HG03520 (cell line): ENCODE measurements at regions not wholly inside any gene's neighbourhood (a gene's known extent, or its start where the extent isn't known, plus 50 kb on each side); places are given as distances from the start of the nearest gene placed in this dataset.
"Not testable (repeated sequence)": the region's sequence is repeated elsewhere in the genome, so short reads cannot be mapped to it uniquely, and the experiment has no call there.

ENCODE experiments used
- ATAC-seq: cut with Tn5 transposase; IDR thresholded peaks from one replicate; pipeline ENCODE4 v1.9.1; 2021; ENCODE audit warnings: mild to moderate bottlenecking, moderate library complexity; ENCODE audit not compliant: unreplicated experiment

DNA sequence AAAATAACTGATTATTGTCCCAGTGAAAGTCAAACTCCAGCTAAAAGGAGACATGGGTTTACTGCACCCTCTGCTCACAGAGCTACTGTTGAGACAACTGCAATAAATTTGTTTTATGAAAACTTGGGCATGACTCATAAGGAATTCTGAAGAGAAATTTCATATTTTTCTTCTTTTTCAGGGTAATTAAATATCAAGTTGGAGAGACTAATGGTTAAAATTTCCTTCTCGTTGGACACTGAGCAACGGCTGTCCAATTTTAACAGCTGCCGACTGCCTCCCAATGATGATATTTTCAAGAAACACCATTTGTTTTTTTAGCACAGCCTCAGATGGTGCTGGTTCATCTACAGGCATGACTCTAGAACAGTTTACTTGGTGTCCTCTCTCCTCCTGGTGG lies 259.2 kb upstream of the RGMB start:
- ATAC-seq, result no peak

DNA sequence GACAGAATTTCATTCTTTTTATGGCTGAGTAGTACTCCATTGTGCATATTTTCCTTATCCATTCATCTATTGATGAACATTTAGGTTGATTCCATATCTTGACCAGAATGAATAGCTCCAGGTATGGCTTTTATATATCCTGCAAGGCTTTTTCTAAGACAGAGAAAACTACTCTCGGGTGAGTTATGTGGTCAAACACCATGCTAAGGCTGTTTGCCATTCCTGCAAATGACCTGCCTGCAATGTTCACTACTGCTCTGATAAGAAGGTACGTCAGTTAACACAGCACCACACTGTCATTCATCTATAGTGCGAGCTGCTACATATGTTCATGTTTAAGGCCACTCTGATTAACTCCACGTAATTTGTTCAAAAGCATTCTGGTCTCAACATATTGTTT lies 256.8 kb upstream of the RGMB start:
- no peak for ATAC-seq

DNA sequence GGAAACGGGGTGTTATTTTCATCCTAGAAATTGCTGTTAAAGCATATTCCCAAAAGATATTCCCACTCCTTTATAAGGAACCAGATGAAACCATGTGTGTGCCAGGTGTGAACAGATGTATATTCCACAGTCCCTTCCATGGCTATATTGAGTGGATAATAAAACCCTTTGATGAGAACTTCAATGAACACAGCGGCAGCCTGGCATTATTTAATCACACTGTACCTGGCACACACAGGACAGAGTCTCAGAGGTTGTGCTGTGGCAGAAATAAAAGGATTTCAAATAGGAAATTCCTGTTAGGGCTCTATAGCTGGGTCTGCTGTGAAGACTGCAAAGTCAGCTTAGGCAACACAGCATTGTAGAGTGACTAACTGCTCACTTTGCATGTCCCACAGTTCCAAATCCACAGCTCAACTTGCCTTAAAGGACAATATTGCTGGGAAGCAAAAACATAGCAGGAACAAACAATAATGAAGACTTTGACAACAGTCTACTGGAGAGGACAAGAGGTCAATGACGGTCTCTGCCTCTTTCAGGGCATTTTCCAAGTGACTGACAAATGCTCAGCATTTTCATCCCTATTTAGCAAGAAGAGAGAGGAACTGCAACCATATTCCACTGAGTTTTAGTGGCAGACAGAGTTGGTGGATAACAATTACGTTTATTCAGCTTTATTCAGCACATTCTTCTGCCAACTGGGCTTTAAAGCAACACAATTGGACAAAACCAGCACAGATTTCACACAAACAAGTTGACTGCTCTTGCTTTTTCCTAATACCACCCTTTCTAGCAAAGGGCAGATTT lies 255.7 kb upstream of the RGMB start:
- ATAC-seq, result no peak

DNA sequence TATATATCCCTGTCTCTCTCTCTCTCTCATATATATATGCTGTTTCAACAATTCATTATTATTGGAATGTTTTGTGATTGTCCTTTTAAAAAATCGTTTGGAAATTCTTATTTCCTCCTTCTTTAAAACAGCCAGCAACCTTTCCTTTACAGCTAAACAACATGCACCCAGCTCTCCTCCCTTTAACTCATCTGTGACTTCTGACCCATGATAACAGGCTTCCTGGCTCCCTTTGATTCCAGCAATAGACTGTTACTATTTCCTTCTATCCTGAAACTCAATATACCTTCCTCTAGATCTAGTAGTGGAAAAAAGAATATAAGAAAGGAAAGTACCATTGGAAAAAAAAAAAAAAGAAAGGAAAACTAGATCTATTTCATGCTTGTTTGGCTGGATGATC lies 254.7 kb upstream of the RGMB start:
- ATAC-seq, result no peak

DNA sequence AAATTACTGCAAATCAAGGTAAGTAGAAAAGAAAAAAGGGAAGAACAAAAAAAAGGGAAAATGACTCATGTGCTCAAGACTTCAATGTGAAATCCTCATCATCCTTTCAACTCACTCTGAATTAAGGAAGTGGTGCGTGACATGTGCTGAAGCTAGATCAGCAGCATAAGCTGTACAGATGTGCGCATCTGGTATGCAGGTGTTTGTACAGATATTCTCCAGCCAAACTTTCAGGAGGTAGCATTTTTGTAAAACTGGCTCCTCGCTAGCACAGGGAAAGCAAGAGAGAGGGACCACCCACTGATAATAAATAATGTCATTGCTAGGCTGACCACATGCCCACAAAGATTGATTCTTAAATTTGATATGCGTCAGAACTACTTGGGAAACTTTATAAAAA lies 253.9 kb upstream of the RGMB start:
- ATAC-seq, result no peak

DNA sequence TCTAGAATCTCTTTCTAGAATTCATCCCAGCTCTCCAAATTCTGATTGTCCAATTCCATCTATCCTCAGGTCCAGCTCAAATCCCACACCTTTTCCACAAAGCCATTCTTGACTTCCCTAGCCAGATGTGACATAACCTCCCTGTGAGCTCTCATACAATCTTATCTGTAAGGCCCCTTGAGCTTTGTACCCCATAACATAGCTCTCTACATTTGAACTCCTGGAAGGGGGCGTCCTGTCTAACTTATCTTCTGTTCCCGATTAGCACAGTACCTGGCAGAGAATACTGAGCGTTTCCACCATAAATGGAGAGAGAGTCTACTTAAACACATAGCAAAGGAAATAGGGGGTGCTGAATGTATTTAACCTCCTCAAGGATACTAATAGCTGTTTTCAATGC lies 251.6 kb upstream of the RGMB start:
- ATAC-seq, result no peak

DNA sequence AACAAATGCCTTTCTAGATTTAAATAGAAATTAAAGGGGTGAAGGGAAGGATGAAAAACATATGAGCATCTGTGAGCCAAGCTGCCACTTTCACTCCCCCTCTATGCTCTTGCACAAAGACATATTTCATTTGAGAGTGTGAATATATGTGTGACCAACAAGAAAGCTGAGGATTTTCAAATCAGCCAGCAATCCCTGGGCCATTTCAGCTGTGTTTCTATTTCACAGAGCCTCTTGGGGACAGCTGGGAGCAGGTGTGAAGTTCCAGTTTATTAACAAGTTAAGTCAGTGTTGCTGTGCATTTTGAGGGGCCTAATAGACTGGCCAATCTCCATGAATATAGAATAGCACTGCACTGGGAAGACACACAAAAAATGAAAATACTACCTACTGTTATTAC lies 248.7 kb upstream of the RGMB start:
- no peak for ATAC-seq

DNA sequence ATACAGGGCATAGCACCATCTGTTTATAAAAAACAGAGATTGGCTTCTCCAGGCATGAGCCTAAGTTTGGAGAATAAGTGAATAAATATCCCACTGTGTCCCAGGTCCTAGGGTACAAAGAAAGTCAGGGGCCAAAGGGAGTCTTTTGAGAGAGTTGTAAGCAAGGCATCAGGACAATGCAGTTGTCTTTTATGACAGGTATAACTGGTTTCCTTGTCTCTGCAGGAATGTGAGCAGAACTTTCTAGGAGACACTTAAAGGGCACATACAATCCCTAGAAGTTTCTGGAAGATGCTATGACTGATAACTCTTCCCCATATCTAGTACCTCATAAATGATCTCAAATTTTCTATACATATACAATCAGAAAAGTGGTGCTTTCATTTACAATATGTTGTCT lies 245.6 kb upstream of the RGMB start:
- no peak for ATAC-seq

DNA sequence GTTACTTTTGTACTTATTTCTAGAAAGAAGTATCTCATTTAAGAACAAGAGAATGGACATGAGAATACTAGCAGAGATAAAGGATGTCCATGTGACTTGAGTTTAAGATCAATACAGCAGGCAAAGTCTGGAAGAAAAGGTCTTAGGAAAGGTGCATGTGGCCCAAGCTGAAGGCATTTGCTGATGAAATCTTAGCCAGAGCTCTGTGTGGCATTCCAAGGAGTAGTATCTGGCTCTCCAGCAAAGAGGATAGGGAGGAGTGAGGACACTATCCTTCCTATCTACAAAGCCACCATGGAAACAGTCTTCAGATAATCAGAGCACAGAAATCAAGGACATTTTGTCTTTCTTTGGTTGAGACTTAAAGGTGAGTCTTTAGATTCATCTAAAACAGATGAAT lies 244.1 kb upstream of the RGMB start:
- no peak for ATAC-seq

DNA sequence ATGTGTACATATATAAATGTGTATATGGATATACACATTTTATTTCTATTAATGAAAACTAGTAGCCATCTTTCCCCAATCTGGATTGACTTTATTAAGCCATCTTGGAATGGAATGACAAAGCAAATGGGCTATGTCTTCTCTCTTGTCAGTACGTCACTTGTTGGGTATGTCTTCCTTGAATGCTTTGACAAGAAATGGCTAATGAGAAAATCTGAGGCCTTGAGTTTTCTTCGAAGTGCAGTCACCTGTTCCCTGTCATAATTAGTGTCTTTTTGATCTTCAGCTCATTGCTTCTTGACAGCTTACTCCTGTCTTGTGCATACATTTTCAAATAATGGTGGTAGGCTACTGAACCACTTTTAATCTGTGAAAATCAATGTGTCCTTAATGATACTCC lies 243.2 kb upstream of the RGMB start:
- ATAC-seq, result no peak

DNA sequence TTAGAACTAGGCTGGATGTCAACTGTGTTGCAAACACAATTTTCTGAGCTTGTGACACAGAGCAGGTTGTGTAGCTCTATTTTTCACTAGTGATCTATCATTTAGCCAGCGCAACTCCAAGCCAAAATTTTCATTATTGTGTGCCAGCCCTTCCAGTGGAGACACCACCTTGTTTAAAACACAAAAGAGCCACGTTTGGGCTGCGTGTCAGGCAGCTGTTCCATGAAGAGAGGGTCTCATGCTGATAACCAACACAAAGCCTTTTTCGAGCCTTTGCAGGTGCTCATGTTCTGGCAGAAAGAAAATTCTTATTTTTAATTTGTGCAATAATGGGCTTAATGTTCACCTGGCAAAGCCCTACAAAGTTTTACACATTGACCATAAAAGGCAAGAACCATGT lies 237.6 kb upstream of the RGMB start:
- no peak for ATAC-seq

DNA sequence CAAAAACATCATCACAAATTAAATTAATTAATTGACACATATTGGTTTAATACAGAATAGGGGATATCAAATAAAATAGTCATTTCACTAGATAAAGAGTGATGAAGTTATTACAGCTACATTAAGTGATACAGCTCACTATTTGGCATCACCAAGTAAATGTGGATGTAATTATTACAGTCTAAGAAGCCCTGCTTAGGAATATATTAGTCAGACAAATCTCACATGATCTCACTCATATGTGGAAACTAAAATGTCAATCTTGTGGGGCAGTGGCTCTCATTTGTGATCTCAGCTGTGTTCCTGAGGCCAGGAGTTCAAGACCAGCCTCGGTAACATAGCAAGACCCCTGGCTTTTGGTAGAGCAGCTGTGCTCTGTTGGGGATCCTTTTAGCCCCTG lies 233.4 kb upstream of the RGMB start:
- no peak for ATAC-seq

DNA sequence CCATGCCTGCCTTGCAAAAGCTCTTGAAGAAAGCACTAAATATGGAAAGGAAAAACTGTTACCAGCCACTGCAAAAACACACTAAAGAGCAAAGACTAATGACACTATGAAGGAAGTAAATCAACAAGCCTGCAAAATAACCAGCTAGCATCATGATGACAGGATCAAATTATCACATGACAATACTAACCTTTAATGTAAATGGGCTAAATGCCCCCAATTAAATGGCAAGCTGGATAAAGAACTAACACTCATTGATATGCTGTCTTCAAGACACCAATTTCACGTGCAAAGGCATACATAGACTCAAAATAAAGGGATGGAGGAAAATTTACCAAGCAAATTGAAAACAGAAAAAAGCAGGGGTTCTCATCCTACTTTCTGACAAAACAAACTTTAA lies 231.8 kb upstream of the RGMB start:
- ATAC-seq, result no peak

DNA sequence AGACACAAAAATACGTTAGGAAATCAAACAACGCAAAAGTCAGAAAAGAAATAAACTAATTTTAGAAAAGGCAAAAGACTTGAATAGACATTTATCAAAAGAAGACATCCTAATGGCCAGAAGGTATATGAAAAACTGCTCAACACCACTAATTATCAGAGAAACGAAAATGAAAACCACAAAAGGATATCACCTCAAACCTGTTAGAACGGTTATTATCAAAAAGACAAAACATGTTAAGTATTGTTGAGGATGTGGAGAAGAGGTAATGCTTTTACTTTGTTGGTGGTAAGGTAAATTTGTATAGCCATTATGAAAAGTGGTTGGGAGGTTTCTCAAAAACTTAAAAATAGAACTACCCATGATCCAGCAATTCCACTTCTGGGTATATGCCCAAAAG lies 230.0 kb upstream of the RGMB start:
- no peak for ATAC-seq

DNA sequence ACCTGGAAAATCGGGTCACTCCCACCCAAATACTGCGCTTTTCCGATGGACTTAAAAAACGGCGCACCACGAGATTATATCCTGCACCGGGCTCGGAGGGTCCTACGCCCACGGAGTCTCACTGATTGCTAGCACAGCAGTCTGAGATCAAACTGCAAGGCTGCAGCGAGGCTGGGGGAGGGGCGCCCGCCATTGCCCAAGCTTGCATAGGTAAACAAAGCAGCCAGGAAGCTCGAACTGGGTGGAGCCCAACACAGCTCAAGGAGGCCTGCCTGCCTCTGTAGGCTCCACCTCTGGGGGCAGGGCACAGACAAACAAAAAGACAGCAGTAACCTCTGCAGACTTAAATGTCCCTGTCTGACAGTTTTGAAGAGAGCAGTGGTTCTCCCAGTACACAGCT lies 226.5 kb upstream of the RGMB start:
- ATAC-seq, result not testable (repeated sequence)

DNA sequence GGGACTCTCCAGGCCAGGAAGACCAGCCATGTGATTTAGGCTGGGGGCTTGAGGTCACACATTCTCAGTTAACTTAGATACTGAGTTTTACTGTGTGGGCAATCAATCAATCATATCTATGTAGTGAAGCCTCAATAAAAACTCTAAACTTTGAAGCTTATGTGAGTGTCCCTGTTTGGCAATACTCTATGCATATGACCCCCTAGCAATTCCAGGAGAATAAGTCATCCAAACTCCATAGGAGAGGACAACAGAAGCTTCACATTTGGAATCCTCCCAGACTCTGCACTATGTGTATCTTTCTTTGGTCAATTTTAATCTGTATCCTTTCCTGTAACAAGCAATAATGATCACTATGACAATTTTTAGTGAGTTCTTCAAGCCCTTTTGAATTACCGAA lies 216.8 kb upstream of the RGMB start:
- ATAC-seq, result no peak

DNA sequence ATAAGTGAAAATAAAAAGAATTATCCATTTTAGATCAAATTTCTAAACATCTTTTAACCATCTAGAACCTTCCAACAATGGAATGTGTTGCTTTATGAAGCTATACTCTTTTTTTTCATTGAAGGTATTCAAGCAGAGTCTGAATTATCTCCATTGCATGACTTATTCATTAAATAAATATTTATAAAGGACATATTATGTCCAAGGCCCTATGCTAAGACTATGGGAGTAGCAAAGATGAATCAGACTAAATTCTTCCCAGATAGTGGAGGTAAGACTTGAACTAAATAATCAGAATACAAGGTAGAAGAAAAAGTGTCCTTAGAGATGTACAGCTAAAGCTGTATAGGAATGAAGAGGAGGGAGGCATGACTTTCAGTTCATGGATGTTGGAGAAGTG lies 215.5 kb upstream of the RGMB start:
- no peak for ATAC-seq

DNA sequence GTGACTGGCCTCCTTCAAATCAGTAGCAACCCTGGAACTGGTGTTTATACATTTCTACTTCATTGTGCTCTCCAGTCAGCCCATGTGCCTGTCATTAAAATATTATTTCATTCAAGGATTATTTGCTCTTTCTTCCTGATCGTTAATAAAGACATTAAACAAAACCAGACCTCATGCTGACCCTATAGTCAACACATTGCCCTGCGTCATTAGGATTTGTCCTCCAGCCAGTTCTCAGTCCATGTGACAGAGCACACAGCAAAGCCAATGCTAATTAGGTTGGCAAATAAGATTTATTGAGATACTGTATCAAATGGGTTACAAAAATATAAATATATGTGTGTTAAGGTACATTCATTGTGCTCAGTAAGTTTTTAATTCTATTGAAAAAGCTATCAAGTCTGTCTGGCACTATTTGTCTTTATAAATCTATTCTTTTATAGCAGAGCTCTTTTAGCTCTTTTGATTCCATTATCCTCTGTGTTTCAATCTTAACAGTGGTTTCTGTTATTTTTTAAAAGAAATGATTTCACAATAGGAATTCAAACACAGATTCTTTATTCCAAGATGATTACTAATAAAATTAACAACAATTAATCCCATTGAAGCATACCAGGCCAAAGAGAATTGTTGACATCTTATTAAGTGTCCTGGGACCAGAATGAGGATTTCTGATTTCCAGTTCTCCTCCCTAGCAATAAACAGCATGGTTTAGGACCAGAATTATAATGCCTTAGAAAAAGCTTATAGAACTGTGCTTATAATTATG lies 209.4 kb upstream of the RGMB start:
- ATAC-seq, result no peak

DNA sequence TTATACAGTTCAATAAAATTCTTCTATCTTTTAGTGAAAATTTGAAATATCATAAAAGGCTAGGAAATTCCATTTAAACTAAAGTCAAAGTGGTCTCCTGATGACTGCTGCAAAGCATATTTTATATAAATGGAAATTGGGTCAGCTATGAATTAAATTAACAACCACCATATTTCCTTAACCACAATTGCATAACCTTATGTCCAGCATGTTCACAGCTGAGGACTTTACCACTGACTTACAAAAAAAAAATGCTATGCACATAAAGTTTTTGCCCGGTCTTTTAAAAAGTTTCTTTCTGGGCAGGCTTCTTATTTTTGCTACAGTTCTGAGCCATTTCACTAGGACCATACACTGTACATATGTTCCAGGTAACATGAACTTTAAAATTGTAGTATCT lies 208.6 kb upstream of the RGMB start:
- ATAC-seq, result no peak

DNA sequence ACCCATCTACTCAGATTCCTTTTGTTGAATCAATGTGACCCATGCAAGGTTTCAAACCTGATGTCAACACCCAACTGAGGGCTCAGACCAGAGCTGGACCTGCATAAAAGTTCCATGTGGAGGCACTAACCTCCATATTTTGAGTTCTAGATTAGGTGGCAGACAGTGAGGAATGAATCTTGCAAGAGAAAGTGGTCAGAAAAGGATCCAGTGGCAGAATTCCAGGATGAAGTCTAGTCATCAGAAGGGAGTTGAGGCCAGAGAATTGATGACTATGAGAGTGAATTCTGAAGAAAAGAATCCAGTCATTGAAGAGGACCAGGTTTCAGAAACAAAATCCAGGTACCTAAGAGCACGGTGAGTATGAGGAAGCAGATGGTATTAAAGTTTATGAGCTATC lies 205.1 kb upstream of the RGMB start:
- ATAC-seq, result no peak

DNA sequence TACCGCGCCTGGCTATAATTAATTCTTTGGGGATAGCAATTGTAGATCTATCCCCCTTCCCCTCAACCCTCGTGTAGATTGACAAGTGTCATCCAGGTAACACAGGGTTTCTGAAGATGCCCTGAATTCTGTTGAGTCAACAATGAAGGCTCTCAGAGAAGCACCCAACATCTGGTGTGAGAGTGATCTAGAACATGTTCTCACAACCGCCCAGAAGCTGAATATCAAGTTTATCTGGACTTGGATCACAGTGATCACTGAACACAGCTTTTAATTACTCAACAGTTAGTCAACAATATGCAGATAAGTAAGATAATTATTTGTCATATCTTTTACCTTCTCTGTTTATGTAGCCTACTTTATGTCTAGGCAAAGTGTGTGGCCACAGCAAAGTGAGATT lies 204.2 kb upstream of the RGMB start:
- ATAC-seq, result no peak

DNA sequence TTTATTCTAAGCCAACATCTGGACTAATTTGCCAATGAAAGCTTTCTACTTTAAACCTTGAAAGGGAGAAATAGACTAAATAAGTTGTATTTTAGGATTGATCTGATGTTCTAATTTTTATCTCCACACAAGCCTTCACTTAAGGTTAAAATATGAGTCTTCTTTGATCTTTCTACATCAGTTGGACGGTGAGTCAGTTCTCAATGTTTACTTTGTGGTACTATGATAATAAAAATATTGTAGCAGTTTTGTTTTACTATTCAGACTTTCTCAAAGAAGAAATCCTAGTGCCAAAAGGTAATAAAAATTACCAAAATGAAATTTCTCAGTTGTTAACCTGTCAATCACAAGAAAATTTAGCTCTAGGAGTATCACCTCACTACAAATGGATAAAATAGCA lies 203.5 kb upstream of the RGMB start:
- ATAC-seq, result no peak
